ENCODE measurements at regions not wholly inside any gene's neighbourhood (a gene's known extent, or its start where the extent isn't known, plus 50 kb on each side); places are given as distances from the start of the nearest gene placed in this dataset.

GRCh38 chr5:5765066-5765850, 342.8 kb downstream of the ICE1 start:
- no peak for DNase-seq (ENCODE audit: low spot score in 2 of 2, unreplicated experiment in 2 of 2)
- Mint-ChIP-seq H3K36me3 (no peaks in the 10 kb centered on the region), H3K4me3 (no peak overlapping the region), H3K9me3 (no peaks in the 10 kb centered on the region), H3K27ac (no peak overlapping the region), H3K4me1 (peaks cover 10% of the 10 kb centered on the region), H3K27me3 (ENCODE audit: low read depth) (peaks cover 3% of the 10 kb centered on the region)
- TF ChIP-seq CTCF (IDR thresholded peaks at IDR 0.05; ENCODE audit: unreplicated experiment): no peak

DNA sequence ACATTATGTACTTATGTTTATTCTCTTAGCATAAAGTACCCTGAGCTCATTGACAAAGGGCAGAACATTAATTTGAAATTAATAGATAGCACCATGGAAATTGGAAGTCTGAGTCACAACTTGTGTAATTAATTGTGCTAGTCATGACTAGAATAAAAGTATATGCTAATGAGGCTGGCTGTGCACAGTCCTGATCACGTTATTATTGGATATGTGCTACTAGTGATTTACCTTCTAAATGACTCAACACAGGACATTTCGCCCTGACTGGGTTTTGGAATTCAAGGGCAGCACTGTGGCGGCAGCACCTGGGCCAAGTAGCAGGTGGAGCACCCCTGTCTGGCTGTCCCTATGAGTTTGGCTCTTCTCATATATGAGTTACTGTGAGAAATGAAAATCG, 341.8 kb downstream of the ICE1 start:
- Mint-ChIP-seq H3K4me3 (no peak overlapping the region), H3K36me3 (no peaks in the 10 kb centered on the region), H3K4me1 (peaks cover 7% of the 10 kb centered on the region), H3K9me3 (no peaks in the 10 kb centered on the region), H3K27ac (no peak overlapping the region), H3K27me3 (ENCODE audit: low read depth) (peaks cover 3% of the 10 kb centered on the region)
- TF ChIP-seq CTCF (IDR thresholded peaks at IDR 0.05; ENCODE audit: unreplicated experiment): no peak
- no peak for DNase-seq (ENCODE audit: low spot score in 2 of 2, unreplicated experiment in 2 of 2)

DNA sequence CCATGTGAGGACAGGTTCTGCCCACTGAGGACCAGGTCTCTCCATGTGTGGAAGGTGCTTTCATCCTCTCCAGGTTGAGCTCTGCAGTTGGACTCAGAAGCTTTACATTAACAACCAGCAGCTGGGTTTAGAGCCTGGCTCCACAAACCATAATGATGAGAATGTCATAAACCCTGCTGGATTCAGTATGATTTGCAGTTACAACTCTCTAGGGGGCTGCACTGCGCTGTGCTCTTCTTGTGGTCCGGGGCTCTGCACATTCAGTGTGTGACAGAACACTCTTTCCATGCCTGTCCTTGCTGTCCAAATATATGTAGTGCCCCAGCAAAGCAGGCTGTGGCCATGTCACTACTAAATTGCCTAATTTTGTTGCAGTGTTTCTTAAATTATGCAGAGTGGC, 334.3 kb downstream of the ICE1 start:
- H3K27me3 Mint-ChIP-seq (ENCODE audit: low read depth): no peaks in the 10 kb centered on the region
- H3K27ac Mint-ChIP-seq: no peak overlapping the region
- TF ChIP-seq CTCF (IDR thresholded peaks at IDR 0.05; ENCODE audit: unreplicated experiment): no peak
- no peak overlapping the region for H3K4me3 Mint-ChIP-seq
- H3K36me3 Mint-ChIP-seq: no peaks in the 10 kb centered on the region
- peaks cover 5% of the 10 kb centered on the region for H3K9me3 Mint-ChIP-seq
- peaks cover 2% of the 10 kb centered on the region for H3K4me1 Mint-ChIP-seq
- no peak for DNase-seq (ENCODE audit: low spot score in 2 of 2, unreplicated experiment in 2 of 2)

DNA sequence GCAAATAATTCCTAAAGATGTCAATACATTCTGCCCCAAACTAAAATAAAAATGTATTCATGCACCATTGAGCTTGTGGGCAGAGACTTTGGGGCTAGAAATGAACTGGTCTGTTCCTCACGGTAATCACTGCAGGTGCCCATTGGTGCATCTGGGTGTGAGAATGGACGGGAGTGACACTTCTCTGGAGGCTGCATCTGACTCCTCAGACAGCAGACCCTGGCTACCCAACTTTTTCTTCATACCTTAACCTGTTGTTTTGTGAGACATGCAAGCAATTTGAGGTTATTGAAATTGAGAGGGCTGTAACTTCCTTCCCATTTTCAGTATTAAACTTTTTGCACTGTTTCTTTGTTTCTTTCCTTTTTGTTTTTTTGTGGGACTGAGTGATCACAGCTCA, 333.4 kb downstream of the ICE1 start:
- Mint-ChIP-seq H3K4me3 (no peak overlapping the region), H3K27ac (no peak overlapping the region), H3K9me3 (peaks cover 5% of the 10 kb centered on the region), H3K36me3 (no peaks in the 10 kb centered on the region), H3K4me1 (no peaks in the 10 kb centered on the region), H3K27me3 (ENCODE audit: low read depth) (no peaks in the 10 kb centered on the region)
- TF ChIP-seq CTCF (IDR thresholded peaks at IDR 0.05; ENCODE audit: unreplicated experiment): no peak
- DNase-seq (ENCODE audit: low spot score in 2 of 2, unreplicated experiment in 2 of 2): no peak

DNA sequence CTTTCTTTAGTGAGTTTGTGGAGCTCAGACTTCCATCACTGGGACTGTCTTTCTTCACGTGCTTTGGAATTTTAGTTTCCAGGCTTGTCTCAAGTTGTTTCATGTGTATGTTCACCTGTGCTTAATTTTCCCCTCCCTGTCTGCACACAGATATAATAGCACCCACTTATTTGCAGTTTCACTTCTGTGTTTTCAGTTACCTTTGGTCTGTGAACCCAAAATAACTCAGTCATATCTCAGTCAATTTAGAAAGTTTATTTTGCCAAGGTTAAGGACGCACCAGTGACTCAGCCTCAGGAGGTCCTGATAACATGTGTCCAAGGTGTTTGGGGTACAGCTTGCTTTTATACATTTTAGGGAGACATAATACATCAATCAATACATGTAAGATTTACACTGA, 330.4 kb downstream of the ICE1 start:
- Mint-ChIP-seq H3K27ac (no peak overlapping the region), H3K4me3 (no peak overlapping the region), H3K9me3 (no peaks in the 10 kb centered on the region), H3K36me3 (no peaks in the 10 kb centered on the region), H3K27me3 (ENCODE audit: low read depth) (peaks cover 4% of the 10 kb centered on the region), H3K4me1 (no peaks in the 10 kb centered on the region)
- no peak for TF ChIP-seq CTCF (IDR thresholded peaks at IDR 0.05; ENCODE audit: unreplicated experiment)
- DNase-seq (ENCODE audit: low spot score in 2 of 2, unreplicated experiment in 2 of 2): no peak

All from mesothelial cell of epicardium (in vitro differentiated cells).